GM21737 (cell line): ENCODE measurements at regions not wholly inside any gene's neighbourhood (a gene's known extent, or its start where the extent isn't known, plus 50 kb on each side); places are given as distances from the start of the nearest gene placed in this dataset.
A peak's percentile ranks its signal among the peaks of the same experiment; 100 is the strongest.
"Not testable (repeated sequence)": the region's sequence is repeated elsewhere in the genome, so short reads cannot be mapped to it uniquely, and the experiment has no call there.

ENCODE experiments used
- ATAC-seq: cut with Tn5 transposase; IDR thresholded peaks from one replicate; pipeline ENCODE4 v1.9.1; 2021; ENCODE audit warnings: mild to moderate bottlenecking, moderate library complexity; ENCODE audit not compliant: unreplicated experiment

DNA sequence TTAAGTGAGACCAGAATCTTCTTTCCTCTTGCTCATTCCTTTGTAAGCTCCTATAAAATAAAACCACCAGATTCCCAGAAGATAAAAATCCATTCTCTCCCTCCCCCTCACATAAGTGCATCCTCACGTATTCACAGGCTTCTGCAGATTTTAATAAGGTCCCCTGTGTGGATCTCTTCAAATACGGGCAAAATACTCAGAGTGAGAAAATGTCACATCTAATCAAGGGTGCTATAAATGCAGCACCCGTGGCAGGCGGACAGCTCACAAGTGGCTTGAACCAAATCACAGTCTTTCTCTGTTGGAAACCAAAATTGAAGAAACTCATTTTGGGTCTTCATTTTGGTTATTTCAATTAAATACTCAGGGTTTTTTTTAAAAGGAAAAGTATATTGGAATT is 212.9 kb upstream of the CMC1 start:
- ATAC-seq, result no peak

- no peak for ATAC-seq
Observed at GRCh38 chr3:28033059-28033784, 208.2 kb upstream of the CMC1 start.

DNA sequence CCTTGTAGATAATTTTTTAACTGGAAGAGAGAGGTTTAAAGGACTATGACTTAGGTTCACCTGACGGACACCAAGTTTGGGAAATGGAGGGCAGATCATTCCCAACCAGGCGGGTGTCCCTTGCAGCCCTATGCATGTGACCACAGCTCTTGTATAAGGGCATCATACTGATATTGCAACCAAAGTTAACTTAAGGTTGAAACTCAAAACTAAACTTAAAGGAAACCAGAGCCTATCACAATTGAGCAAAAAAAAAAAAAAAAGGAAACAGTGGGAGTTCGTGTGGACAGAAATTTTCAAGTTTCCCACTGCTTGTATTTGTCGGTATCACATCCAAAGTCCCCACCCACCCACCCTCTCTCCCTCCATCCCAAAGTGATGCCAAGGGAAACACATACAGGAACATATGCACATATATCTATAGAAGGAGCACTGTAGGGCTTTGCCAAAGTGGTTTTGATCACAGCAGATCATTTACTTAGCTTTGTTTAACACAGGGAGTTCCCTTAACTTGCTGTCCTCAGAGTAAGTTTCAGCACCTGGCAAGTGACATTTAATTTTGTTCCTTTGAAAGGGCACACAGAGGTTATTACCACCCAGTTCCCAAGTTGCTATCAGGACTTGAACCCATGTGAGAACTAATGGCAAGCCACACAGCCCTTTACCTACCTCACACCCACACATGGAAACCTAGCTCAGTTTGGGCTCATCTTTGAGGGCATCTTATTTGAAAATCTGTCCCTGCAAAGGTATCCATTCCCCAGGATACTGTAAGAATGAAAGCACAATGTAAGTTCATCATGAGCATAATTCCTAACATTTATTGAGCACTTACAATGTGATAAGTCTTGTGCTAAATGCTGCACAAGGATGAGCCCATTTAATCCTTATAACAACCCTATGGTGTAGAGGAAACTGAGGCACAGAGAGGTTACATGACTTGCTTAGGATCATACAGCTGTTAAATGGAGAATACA is 204.5 kb upstream of the CMC1 start:
- ATAC-seq, result peak; percentile 64

GRCh38 chr3:28039234-28039633 is 202.2 kb upstream of the CMC1 start:
- ATAC-seq, result no peak

DNA sequence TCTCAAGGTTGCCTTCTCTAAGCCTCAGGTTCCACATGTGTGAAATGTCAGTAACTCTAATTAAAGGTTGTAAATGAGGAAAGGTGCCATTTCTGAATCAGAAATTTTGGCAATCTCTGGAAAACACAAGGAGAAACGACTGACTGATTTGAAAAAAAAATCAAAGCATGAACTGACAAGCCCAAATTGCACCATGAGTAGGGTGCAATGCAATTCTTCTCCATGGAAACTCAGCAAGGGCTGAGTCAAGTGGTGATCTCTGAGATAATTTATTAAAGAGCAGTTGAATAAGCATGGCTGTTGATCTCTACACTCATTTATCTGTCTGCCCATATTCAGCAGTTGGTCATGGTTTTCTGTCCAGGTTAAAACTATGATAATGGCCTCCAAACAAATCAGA is 201.6 kb upstream of the CMC1 start:
- ATAC-seq, result no peak

- ATAC-seq, result no peak
Observed at GRCh38 chr3:28042095-28042635, 199.3 kb upstream of the CMC1 start.

- ATAC-seq, result no peak
Observed at GRCh38 chr3:28042707-28043106, 198.7 kb upstream of the CMC1 start.

GRCh38 chr3:28050120-28050519 is 191.3 kb upstream of the CMC1 start:
- ATAC-seq, result no peak

GRCh38 chr3:28050885-28051284 is 190.5 kb upstream of the CMC1 start:
- no peak for ATAC-seq

GRCh38 chr3:28053759-28054158 is 187.7 kb upstream of the CMC1 start:
- no peak for ATAC-seq

GRCh38 chr3:28056806-28057205 is 184.6 kb upstream of the CMC1 start:
- no peak for ATAC-seq

GRCh38 chr3:28057539-28057938 is 183.9 kb upstream of the CMC1 start:
- no peak for ATAC-seq

- not testable (repeated sequence) for ATAC-seq
Observed at GRCh38 chr3:28059199-28059598, 182.2 kb upstream of the CMC1 start.

DNA sequence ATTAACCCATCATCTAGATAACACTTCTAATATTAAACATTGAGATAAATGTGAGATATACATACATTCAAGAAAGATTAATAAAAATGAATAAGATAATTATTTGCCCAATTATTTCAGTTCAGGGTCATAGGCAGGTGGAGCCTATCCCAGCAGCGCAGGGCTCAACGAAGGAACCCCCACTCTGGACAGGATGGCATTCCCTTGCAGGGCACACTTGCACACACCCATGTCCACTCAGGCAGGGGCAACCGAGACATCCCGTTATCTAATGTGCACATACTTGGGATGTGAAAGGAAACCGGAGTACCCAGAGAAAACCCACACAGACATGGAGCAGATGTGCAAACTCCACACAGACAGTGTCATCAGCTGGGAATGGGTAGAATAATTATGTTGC is 175.4 kb upstream of the CMC1 start:
- ATAC-seq, result no peak

GRCh38 chr3:28067014-28067413 is 174.4 kb upstream of the CMC1 start:
- ATAC-seq, result no peak

- ATAC-seq, result no peak
Observed at GRCh38 chr3:28068342-28068741, 173.1 kb upstream of the CMC1 start.

DNA sequence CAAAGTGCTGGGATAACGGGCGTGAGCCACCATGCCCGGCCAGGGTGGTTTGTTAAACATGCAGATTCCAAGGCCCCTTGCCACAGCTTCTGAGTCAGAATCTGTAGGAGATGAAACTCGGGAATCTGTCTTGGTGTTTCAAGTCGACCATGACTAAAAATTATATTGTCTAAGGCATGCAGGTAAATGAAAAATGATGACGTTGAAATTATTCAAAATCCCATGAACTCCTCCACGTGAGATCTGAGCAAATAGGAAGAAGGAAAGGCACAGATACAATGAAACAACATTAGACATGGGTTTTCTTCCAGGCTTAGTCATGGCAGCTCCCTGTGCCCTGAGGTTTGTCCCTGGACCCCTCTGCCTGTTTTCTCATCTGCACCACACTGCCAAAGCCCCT is 172.0 kb upstream of the CMC1 start:
- no peak for ATAC-seq

DNA sequence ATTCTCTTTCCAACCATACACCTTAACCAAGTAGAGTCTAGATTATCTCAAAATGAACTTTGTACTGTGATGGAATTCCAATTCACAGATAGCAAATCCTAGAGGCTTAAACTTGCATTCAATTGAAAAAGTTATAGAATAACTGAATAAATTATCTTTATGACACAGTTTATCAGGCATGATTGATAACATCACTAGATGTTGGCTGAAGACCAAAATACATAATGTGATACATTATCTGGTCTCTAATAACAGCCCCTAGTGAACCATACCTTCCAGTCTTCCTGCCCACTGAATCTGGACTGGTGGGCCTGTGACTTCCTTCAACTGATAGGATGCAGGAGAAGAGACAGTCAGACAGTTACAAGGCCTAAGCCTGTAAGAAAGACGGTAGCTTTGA is 165.2 kb upstream of the CMC1 start:
- ATAC-seq, result no peak

GRCh38 chr3:28077572-28077971 is 163.8 kb upstream of the CMC1 start:
- no peak for ATAC-seq

GRCh38 chr3:28078536-28078935 is 162.9 kb upstream of the CMC1 start:
- no peak for ATAC-seq

DNA sequence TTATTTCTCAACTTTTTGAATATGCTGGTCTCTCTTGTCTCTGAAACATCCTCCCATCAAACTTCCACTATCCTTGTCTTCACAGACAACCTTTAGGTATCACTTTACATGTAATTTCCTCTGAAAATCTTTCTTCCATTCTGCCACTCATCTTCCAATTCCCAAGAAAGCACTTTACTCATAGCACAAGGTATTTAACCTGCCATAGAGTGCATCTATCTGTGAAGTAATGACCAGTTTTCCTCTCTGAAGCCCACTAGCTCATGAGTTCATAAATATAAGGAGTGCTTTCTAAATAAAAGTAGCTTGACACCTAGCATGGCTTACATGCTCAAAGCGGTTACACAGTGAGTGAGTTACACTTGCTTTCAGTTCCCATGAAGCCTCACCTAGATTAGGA is 160.7 kb upstream of the CMC1 start:
- no peak for ATAC-seq

DNA sequence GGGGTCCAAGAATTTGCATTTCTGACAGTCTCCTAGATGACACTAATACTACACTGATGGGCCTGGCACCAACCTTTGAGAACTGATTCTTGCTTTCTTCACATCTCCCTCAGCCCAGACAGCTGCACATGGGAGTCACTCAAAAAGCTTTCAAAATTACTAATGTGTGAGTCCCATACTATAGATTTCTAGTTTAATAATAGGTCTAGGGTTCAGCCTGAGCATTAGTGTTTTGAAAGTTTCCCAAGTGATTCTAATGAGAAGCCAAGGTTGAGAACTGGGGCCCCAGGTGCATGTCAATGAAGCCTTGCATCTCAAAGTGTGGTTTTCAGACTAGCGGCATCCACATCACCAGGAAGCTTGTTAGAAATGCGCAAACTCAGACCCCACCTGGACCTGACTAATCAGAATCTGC is 159.9 kb upstream of the CMC1 start:
- no peak for ATAC-seq
